GM23338 (cell line): ENCODE measurements at regions not wholly inside any gene's neighbourhood (a gene's known extent, or its start where the extent isn't known, plus 50 kb on each side); places are given as distances from the start of the nearest gene placed in this dataset.

Experiments used
- ATAC-seq: fragments of 200-7000 bp; cut with Tn5 transposase; 3 replicates; pipeline ENCODE4 v1.9.1; 2020
- DNase-seq: peaks from one replicate; pipeline ENCODE4 v3.0.0-alpha.2; 2015; ENCODE audit warnings: low spot score
- H2AFZ ChIP-seq: fragments of 200-600 bp; sonication (generic); 2 replicates; pipeline ENCODE4 v1.8.0; 2016; ENCODE audit warnings: antibody characterized with exemption, mild to moderate bottlenecking, moderate library complexity
- H3F3A ChIP-seq: fragments of 200-600 bp; sonication (generic); replicated peaks from 2 replicates; pipeline ENCODE4 v1.8.0; 2017; ENCODE audit warnings: antibody characterized with exemption, mixed run types, low read depth
- H3K27ac ChIP-seq: fragments of 200-600 bp; sonication (generic); 2 replicates; pipeline ENCODE4 v1.6.1; 2016; ENCODE audit warnings: low read depth
- H3K27me3 ChIP-seq: fragments of 200-600 bp; sonication (generic); 2 replicates; pipeline ENCODE4 v1.8.0; 2016; ENCODE audit warnings: mild to moderate bottlenecking, mixed run types, moderate library complexity; ENCODE audit not compliant: insufficient read depth
- H3K36me3 ChIP-seq: fragments of 200-600 bp; sonication (generic); 2 replicates; pipeline ENCODE4 v1.8.0; 2016; ENCODE audit warnings: mild to moderate bottlenecking; ENCODE audit not compliant: insufficient read depth
- H3K4me1 ChIP-seq: fragments of 200-600 bp; sonication (generic); 2 replicates; pipeline ENCODE4 v1.8.0; 2016; ENCODE audit warnings: mild to moderate bottlenecking, moderate library complexity; ENCODE audit not compliant: insufficient read depth
- H3K4me2 ChIP-seq: fragments of 200-600 bp; sonication (generic); 2 replicates; pipeline ENCODE4 v1.7.1; 2017; ENCODE audit warnings: mixed run types
- H3K4me3 ChIP-seq: fragments of 200-600 bp; sonication (generic); 2 replicates; pipeline ENCODE4 v1.6.1; 2016; ENCODE audit warnings: mixed run types
- H3K79me2 ChIP-seq: fragments of 200-600 bp; sonication (generic); replicated peaks from 2 replicates; pipeline ENCODE4 v1.8.0; 2017; ENCODE audit warnings: mild to moderate bottlenecking; ENCODE audit not compliant: insufficient read depth
- H3K9me2 ChIP-seq: fragments of 200-600 bp; sonication (generic); 2 replicates; pipeline ENCODE4 v1.8.0; 2017; ENCODE audit not compliant: insufficient read depth
- H4K20me1 ChIP-seq: fragments of 200-600 bp; sonication (generic); replicated peaks from 2 replicates; pipeline ENCODE4 v1.8.0; 2017; ENCODE audit warnings: mild to moderate bottlenecking; ENCODE audit not compliant: insufficient read depth
- H3K27ac Mint-ChIP-seq: 2 replicates; pipeline ENCODE4 v1.8.0; 2020; ENCODE audit warnings: inconsistent platforms, mild to moderate bottlenecking, moderate library complexity, mixed read lengths
- H3K27me3 Mint-ChIP-seq: 3 replicates; pipeline ENCODE4 v1.8.0; 2022; ENCODE audit warnings: low read depth, mild to moderate bottlenecking, moderate library complexity, mixed read lengths, inconsistent platforms; ENCODE audit not compliant: insufficient read depth, poor library complexity
- H3K36me3 Mint-ChIP-seq: 3 replicates; pipeline ENCODE4 v1.8.0; 2021; ENCODE audit warnings: low read depth, mild to moderate bottlenecking, inconsistent platforms, moderate library complexity, mixed read lengths
- H3K4me1 Mint-ChIP-seq: 3 replicates; pipeline ENCODE4 v1.8.0; 2020; ENCODE audit warnings: mild to moderate bottlenecking, inconsistent platforms, mixed read lengths
- H3K4me3 Mint-ChIP-seq: 3 replicates; pipeline ENCODE4 v1.8.0; 2021; ENCODE audit warnings: moderate library complexity, mild to moderate bottlenecking, inconsistent platforms, mixed read lengths
- H3K9me3 Mint-ChIP-seq: 3 replicates; pipeline ENCODE4 v1.8.0; 2020; ENCODE audit warnings: moderate library complexity, mild to moderate bottlenecking, inconsistent platforms, mixed read lengths
- CTCF ChIP-seq, 2 experiments: fragments of 200-600 bp in 1 of 2; sonication (generic) in 1 of 2; conservative IDR thresholded peaks; 2 replicates each; pipeline versions ENCODE4 v1.5.1 to v1.6.1; 2016 to 2017; ENCODE audit warnings: antibody characterized with exemption in 2 of 2, low read depth in 2 of 2, mild to moderate bottlenecking in 2 of 2, moderate library complexity in 1 of 2
- JUNB ChIP-seq: IDR thresholded peaks from one replicate; pipeline ENCODE4 v1.6.1; 2016; ENCODE audit warnings: antibody characterized with exemption; ENCODE audit not compliant: unreplicated experiment
- NANOG ChIP-seq: IDR thresholded peaks from 2 replicates; pipeline ENCODE4 v1.6.1; 2016; ENCODE audit warnings: antibody characterized with exemption, borderline replicate concordance
- STAT1 ChIP-seq: IDR thresholded peaks from one replicate; pipeline ENCODE4 v1.6.1; 2016; ENCODE audit warnings: antibody characterized with exemption; ENCODE audit not compliant: unreplicated experiment
- ZNF462 ChIP-seq: fragments of 250-450 bp; sonication (Bioruptor Pico); IDR thresholded peaks from 2 replicates; pipeline ENCODE4 v1.5.0; 2020; ENCODE audit warnings: mild to moderate bottlenecking, moderate library complexity
- TF ChIP-seq, protein P1 (sequence below): IDR thresholded peaks from 2 replicates; pipeline ENCODE4 v1.6.1; 2016; ENCODE audit warnings: antibody characterized with exemption

GRCh38 chr5:56310711-56311204, 77.6 kb upstream of the ANKRD55 start:
- Mint-ChIP-seq H3K27me3 (no peaks in the 10 kb centered on the region), H3K4me1 (peaks cover 3% of the 10 kb centered on the region; the same call in 2 of the 3 replicates), H3K9me3 (peaks cover 12% of the 10 kb centered on the region; the same call in 2 of the 3 replicates), H3K27ac (no peak overlapping the region), H3K36me3 (no peaks in the 10 kb centered on the region; the same call in 2 of the 3 replicates), H3K4me3 (no peak overlapping the region)
- H3K4me3 ChIP-seq = no peak overlapping the region
- TF ChIP-seq STAT1 = no peak
- no peak for TF ChIP-seq ZNF462 (CRISPR knock-in tag)
- no peak for TF ChIP-seq NANOG
- TF ChIP-seq, protein P1, sequence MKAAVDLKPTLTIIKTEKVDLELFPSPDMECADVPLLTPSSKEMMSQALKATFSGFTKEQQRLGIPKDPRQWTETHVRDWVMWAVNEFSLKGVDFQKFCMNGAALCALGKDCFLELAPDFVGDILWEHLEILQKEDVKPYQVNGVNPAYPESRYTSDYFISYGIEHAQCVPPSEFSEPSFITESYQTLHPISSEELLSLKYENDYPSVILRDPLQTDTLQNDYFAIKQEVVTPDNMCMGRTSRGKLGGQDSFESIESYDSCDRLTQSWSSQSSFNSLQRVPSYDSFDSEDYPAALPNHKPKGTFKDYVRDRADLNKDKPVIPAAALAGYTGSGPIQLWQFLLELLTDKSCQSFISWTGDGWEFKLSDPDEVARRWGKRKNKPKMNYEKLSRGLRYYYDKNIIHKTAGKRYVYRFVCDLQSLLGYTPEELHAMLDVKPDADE = no peak
- TF ChIP-seq JUNB = no peak
- no peak for TF ChIP-seq CTCF (conservative IDR thresholded peaks at IDR 0.05; ENCODE audit: low read depth in 2 of 2)
- H3K27ac ChIP-seq = no peak overlapping the region
- no peak overlapping the region for H3K4me2 ChIP-seq
- DNase-seq (no peak), ATAC-seq (no peak)
- H3K9me2 ChIP-seq = 0 out of 2 replicates have a peak, but pooled peaks cover 3% of the 10 kb centered on the region
- no peaks in the 10 kb centered on the region for H3F3A ChIP-seq
- 0 out of 2 replicates have a peak, but pooled peaks cover 5% of the 10 kb centered on the region for H3K36me3 ChIP-seq
- H2AFZ ChIP-seq = no peak overlapping the region
- H3K4me1 ChIP-seq = peaks cover 5% of the 10 kb centered on the region
- H4K20me1 ChIP-seq = no peaks in the 10 kb centered on the region
- no peaks in the 10 kb centered on the region for H3K79me2 ChIP-seq
- H3K27me3 ChIP-seq = no peaks in the 10 kb centered on the region
